ENCODE measurements at regions not wholly inside any gene's neighbourhood (a gene's known extent, or its start where the extent isn't known, plus 50 kb on each side); places are given as distances from the start of the nearest gene placed in this dataset.

DNA sequence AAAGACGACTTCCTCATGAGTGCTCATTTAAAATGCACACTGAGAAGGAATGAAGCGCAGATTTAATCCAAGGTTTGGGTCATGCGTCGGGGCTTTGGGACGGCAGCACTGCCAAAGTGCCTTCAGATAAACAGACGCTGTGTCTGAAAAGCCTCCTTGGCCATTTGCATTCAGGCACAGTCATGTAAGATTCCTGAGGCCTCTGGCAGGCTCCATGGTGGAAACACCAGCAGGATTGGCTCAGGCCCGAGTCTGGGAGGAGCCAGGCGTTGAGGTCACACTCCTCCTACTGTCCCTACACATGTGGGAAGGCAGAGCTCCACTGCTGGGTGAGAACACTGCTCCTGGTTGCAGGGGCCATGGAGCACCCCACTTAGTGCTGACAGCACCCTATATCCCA, 113.3 kb upstream of the KL start:
- no peak for DNase-seq
- H3K27ac ChIP-seq (ENCODE audit: low read depth, low read length), result no peak overlapping the region
- H3K27me3 ChIP-seq (ENCODE audit: insufficient read depth, low read length), result no peaks in the 10 kb centered on the region
- H3K4me1 ChIP-seq (ENCODE audit: insufficient read depth, low read length), result peaks cover 6% of the 10 kb centered on the region
- ChIA-PET POLR2A (ENCODE audit: partially characterized antibody) (no interaction called here), CTCF (ENCODE audit: partially characterized antibody) (interaction anchor here (1.2 kb wide), 1 partner anchor 11 kb away, joined by 3 read pairs; no protein-coding TSS in a partner anchor)
- Mint-ChIP-seq H3K9me3 (peaks cover 0 to 2% (median 0%) of the 10 kb centered on the region in 8 donors), H3K27ac (no peak overlapping the region), H3K36me3 (no peaks in the 10 kb centered on the region), H3K27me3 (no peaks in the 10 kb centered on the region), H3K4me1 (peaks cover 6 to 11% (median 9%) of the 10 kb centered on the region in 4 donors), H3K4me3 (no peak overlapping the region)
- no peak overlapping the region for H3K4me3 ChIP-seq (ENCODE audit: low read length in 2 of 2)
- intact Hi-C loops (cut with micrococcal nuclease), result no loop called here
- H3K9me3 ChIP-seq (ENCODE audit: control insufficient read depth in 1 of 2, low read length in 2 of 2), result no peaks in the 10 kb centered on the region
- no peaks in the 10 kb centered on the region for H3K36me3 ChIP-seq (ENCODE audit: insufficient read depth, low read length)

GRCh38 chr13:32903720-32904119, 112.5 kb upstream of the KL start:
- intact Hi-C loops (cut with micrococcal nuclease), result no loop called here
- Mint-ChIP-seq H3K9me3 (peaks cover 0 to 2% (median 0%) of the 10 kb centered on the region in 8 donors), H3K27me3 (peaks cover 0 to 2% of the 10 kb centered on the region in 2 donors), H3K4me1 (peaks cover 6 to 11% (median 9%) of the 10 kb centered on the region in 4 donors), H3K4me3 (no peak overlapping the region), H3K36me3 (no peaks in the 10 kb centered on the region), H3K27ac (no peak overlapping the region)
- no peak for DNase-seq
- ChIA-PET CTCF (ENCODE audit: partially characterized antibody) (interaction anchor here (1.2 kb wide), 1 partner anchor 10 kb away, joined by 3 read pairs; no protein-coding TSS in a partner anchor), POLR2A (ENCODE audit: partially characterized antibody) (no interaction called here)
- H3K36me3 ChIP-seq (ENCODE audit: insufficient read depth, low read length), result no peaks in the 10 kb centered on the region
- H3K4me3 ChIP-seq (ENCODE audit: low read length in 2 of 2), result no peak overlapping the region
- no peaks in the 10 kb centered on the region for H3K9me3 ChIP-seq (ENCODE audit: control insufficient read depth in 1 of 2, low read length in 2 of 2)
- H3K27me3 ChIP-seq (ENCODE audit: insufficient read depth, low read length), result no peaks in the 10 kb centered on the region
- peaks cover 6% of the 10 kb centered on the region for H3K4me1 ChIP-seq (ENCODE audit: insufficient read depth, low read length)
- H3K27ac ChIP-seq (ENCODE audit: low read depth, low read length), result no peak overlapping the region

DNA sequence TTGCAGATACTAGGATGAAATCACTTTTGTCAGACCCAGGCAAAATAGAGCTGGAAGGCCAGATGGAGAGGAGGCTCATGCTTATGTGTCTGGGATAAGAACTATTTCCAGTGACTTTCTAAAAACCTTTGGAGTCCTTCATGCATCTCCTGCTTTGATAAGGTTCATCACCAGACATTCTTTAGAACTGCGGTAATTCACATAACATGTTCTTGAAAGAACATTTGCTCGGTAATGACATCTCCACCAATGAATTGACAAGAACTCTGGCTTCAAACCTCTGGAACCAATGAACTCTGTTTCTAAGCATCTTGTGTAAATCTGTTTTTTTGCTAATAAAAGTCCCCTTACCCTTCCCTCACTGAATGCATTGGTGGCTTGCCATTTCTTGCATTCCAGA, 112.0 kb upstream of the KL start:
- H3K36me3 Mint-ChIP-seq, result no peaks in the 10 kb centered on the region
- Histone ChIP-seq H3K27me3 (ENCODE audit: insufficient read depth, low read length) (no peaks in the 10 kb centered on the region), H3K36me3 (ENCODE audit: insufficient read depth, low read length) (no peaks in the 10 kb centered on the region), H3K27ac (ENCODE audit: low read depth, low read length) (no peak overlapping the region), H3K4me3 (ENCODE audit: low read length in 2 of 2) (no peak overlapping the region), H3K4me1 (ENCODE audit: insufficient read depth, low read length) (peaks cover 6% of the 10 kb centered on the region), H3K9me3 (ENCODE audit: control insufficient read depth in 1 of 2, low read length in 2 of 2) (no peaks in the 10 kb centered on the region)
- peaks cover 6 to 11% (median 9%) of the 10 kb centered on the region in 4 donors for H3K4me1 Mint-ChIP-seq
- H3K27ac Mint-ChIP-seq, result no peak overlapping the region
- intact Hi-C loops (cut with micrococcal nuclease), result no loop called here
- H3K4me3 Mint-ChIP-seq, result no peak overlapping the region
- peaks cover 0 to 2% of the 10 kb centered on the region in 2 donors for H3K27me3 Mint-ChIP-seq
- DNase-seq, result no peak
- CTCF ChIA-PET (ENCODE audit: partially characterized antibody), result interaction anchor here (1.2 kb wide), 1 partner anchor 9 kb away, joined by 3 read pairs; no protein-coding TSS in a partner anchor
- H3K9me3 Mint-ChIP-seq, result peaks cover 0 to 2% (median 0%) of the 10 kb centered on the region in 8 donors
- POLR2A ChIA-PET (ENCODE audit: partially characterized antibody), result no interaction called here

DNA sequence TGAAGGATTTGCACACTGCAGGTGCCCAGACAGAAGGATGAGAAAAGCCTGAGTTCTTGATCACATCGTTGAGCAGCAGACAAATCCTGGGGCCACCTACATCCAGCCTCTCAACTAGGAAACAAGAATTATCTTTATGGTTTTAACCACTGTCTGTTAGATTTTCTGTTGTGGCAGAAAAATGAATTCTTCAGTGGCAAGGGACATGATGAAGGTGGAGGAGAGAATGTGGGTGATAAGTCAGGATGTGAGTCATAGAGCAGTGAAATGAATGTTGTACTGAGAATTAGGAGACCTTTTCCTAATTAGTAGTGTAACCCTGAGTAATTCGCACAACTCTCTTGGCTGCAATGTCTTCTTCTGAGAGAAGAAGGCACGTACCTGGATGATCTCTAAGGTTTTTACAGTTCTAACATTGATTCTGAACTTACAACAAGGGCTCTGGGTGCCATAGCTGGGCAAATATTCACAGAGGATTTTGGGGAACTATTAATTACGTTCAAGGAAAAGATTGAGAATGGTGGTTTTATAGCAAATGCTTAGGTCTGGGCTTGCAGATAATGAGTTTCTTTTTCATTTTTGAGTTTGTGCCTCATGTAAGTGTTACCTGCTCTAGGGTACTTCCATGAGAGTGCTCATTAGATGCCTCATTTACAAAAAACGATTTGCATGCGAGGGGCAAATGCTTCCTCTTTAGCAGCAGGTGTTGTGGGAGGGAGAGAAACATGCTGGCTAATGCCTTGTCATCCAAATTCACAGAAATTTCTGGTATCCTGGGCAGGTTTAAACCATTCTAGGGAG, 111.0 kb upstream of the KL start:
- H3K36me3 Mint-ChIP-seq, result no peaks in the 10 kb centered on the region
- ChIA-PET POLR2A (ENCODE audit: partially characterized antibody) (no interaction called here), CTCF (ENCODE audit: partially characterized antibody) (no interaction called here)
- peaks cover 6% of the 10 kb centered on the region for H3K4me1 ChIP-seq (ENCODE audit: insufficient read depth, low read length)
- no peaks in the 10 kb centered on the region for H3K9me3 ChIP-seq (ENCODE audit: control insufficient read depth in 1 of 2, low read length in 2 of 2)
- peak overlapping the region in 1 of 7 donors; percentile 80 for H3K27ac Mint-ChIP-seq
- H3K4me3 ChIP-seq (ENCODE audit: low read length in 2 of 2), result no peak overlapping the region
- no peak for DNase-seq
- peaks cover 6 to 11% (median 9%) of the 10 kb centered on the region in 4 donors for H3K4me1 Mint-ChIP-seq
- intact Hi-C loops (cut with micrococcal nuclease), result no loop called here
- no peak overlapping the region for H3K27ac ChIP-seq (ENCODE audit: low read depth, low read length)
- H3K27me3 Mint-ChIP-seq, result peaks cover 0 to 2% of the 10 kb centered on the region in 2 donors
- H3K9me3 Mint-ChIP-seq, result peaks cover 0 to 2% (median 0%) of the 10 kb centered on the region in 8 donors
- H3K36me3 ChIP-seq (ENCODE audit: insufficient read depth, low read length), result no peaks in the 10 kb centered on the region
- H3K27me3 ChIP-seq (ENCODE audit: insufficient read depth, low read length), result no peaks in the 10 kb centered on the region
- no peak overlapping the region for H3K4me3 Mint-ChIP-seq

DNA sequence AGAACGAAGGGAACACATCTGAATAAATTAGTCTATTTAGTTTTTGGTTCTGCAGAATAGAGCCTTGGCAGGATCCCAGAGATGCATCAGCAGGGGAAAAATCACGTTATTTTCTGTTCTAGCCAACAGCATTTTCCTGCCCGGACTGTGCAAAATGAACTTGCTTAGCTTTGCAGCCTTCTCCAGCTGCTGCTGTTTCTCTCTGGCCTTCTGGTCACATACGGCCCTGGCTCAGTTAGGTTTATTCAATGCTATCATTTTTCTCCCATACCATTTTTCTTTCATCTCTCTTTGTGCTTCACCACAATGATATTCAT, 110.4 kb upstream of the KL start:
- no peaks in the 10 kb centered on the region for H3K36me3 ChIP-seq (ENCODE audit: insufficient read depth, low read length)
- intact Hi-C loops (cut with micrococcal nuclease), result no loop called here
- no peaks in the 10 kb centered on the region for H3K27me3 ChIP-seq (ENCODE audit: insufficient read depth, low read length)
- ChIA-PET CTCF (ENCODE audit: partially characterized antibody) (no interaction called here), POLR2A (ENCODE audit: partially characterized antibody) (no interaction called here)
- Mint-ChIP-seq H3K4me3 (no peak overlapping the region), H3K4me1 (peaks cover 6 to 11% (median 9%) of the 10 kb centered on the region in 4 donors), H3K36me3 (no peaks in the 10 kb centered on the region), H3K27me3 (peaks cover 0 to 2% of the 10 kb centered on the region in 2 donors), H3K27ac (peak overlapping the region in 1 of 7 donors; percentile 23), H3K9me3 (peaks cover 0 to 2% (median 0%) of the 10 kb centered on the region in 8 donors)
- no peak overlapping the region for H3K4me3 ChIP-seq (ENCODE audit: low read length in 2 of 2)
- H3K4me1 ChIP-seq (ENCODE audit: insufficient read depth, low read length), result peaks cover 6% of the 10 kb centered on the region
- no peaks in the 10 kb centered on the region for H3K9me3 ChIP-seq (ENCODE audit: control insufficient read depth in 1 of 2, low read length in 2 of 2)
- no peak for DNase-seq
- H3K27ac ChIP-seq (ENCODE audit: low read depth, low read length), result no peak overlapping the region

- DNase-seq, result no peak
- Mint-ChIP-seq H3K36me3 (no peaks in the 10 kb centered on the region), H3K9me3 (no peaks in the 10 kb centered on the region), H3K4me3 (no peak overlapping the region), H3K27me3 (peaks cover 0 to 2% of the 10 kb centered on the region in 2 donors), H3K4me1 (peaks cover 6 to 11% (median 9%) of the 10 kb centered on the region in 4 donors), H3K27ac (peak overlapping the region in 1 of 7 donors; percentile 24)
- intact Hi-C loops (cut with micrococcal nuclease), result no loop called here
- Histone ChIP-seq H3K9me3 (ENCODE audit: control insufficient read depth in 1 of 2, low read length in 2 of 2) (no peaks in the 10 kb centered on the region), H3K27me3 (ENCODE audit: insufficient read depth, low read length) (no peaks in the 10 kb centered on the region), H3K27ac (ENCODE audit: low read depth, low read length) (no peak overlapping the region), H3K4me1 (ENCODE audit: insufficient read depth, low read length) (peaks cover 6% of the 10 kb centered on the region), H3K4me3 (ENCODE audit: low read length in 2 of 2) (no peak overlapping the region), H3K36me3 (ENCODE audit: insufficient read depth, low read length) (no peaks in the 10 kb centered on the region)
- ChIA-PET POLR2A (ENCODE audit: partially characterized antibody) (no interaction called here), CTCF (ENCODE audit: partially characterized antibody) (no interaction called here)
Measured at GRCh38 chr13:32907211-32907610, 109.0 kb upstream of the KL start.

- no peaks in the 10 kb centered on the region for H3K9me3 ChIP-seq (ENCODE audit: control insufficient read depth in 1 of 2, low read length in 2 of 2)
- POLR2A ChIA-PET (ENCODE audit: partially characterized antibody), result no interaction called here
- intact Hi-C loops (cut with micrococcal nuclease), result loop anchor here (5.0 kb wide), 1 partner anchor 323 kb away; the partner anchor contains the start of gene PDS5B
Measured at GRCh38 chr13:32910530-32910929, 105.7 kb upstream of the KL start.

More at GRCh38 chr13:32910530-32910929, 105.7 kb upstream of the KL start:
- no peak overlapping the region for H3K4me3 Mint-ChIP-seq
- CTCF ChIA-PET (ENCODE audit: partially characterized antibody), result no interaction called here
- DNase-seq, result no peak
- Histone ChIP-seq H3K4me1 (ENCODE audit: insufficient read depth, low read length) (peaks cover 2% of the 10 kb centered on the region), H3K4me3 (ENCODE audit: low read length in 2 of 2) (no peak overlapping the region), H3K36me3 (ENCODE audit: insufficient read depth, low read length) (no peaks in the 10 kb centered on the region), H3K27me3 (ENCODE audit: insufficient read depth, low read length) (no peaks in the 10 kb centered on the region), H3K27ac (ENCODE audit: low read depth, low read length) (no peak overlapping the region)
- H3K36me3 Mint-ChIP-seq, result no peaks in the 10 kb centered on the region
- H3K4me1 Mint-ChIP-seq, result peaks cover 2 to 5% (median 3%) of the 10 kb centered on the region in 4 donors
- H3K9me3 Mint-ChIP-seq, result peaks cover 0 to under 1% (median 0%) of the 10 kb centered on the region in 8 donors
- H3K27ac Mint-ChIP-seq, result no peak overlapping the region
- H3K27me3 Mint-ChIP-seq, result peaks cover under 1 to 2% of the 10 kb centered on the region in 2 donors

Data from CD4-positive, alpha-beta memory T cell (primary cell).